ENCODE measurements at regions not wholly inside any gene's neighbourhood (a gene's known extent, or its start where the extent isn't known, plus 50 kb on each side); places are given as distances from the start of the nearest gene placed in this dataset.

- ChIA-PET CTCF (interaction anchor here (1.2 kb wide), 1 partner anchor 1142 kb away, joined by 4 read pairs; no protein-coding TSS in a partner anchor), POLR2A (ENCODE audit: unreplicated experiment) (interaction anchor here (0.5 to 0.6 kb wide), 2 partner anchors 9 to 245 kb away, joined by 3 to 5 read pairs; no protein-coding TSS in a partner anchor)
- peaks cover 39% of the 10 kb centered on the region for H3K4me1 ChIP-seq (ENCODE audit: insufficient read depth, low read length)
- ATAC-seq (peak; percentile 93), DNase-seq (peak; percentile 58)
- H3K4me3 ChIP-seq (ENCODE audit: low read length): no peak overlapping the region
- TF ChIP-seq EZH2 (IDR thresholded peaks at IDR 0.05; ENCODE audit: low read length, unreplicated experiment) (no peak), CTCF (conservative IDR thresholded peaks at IDR 0.05; ENCODE audit: low read depth, low read length) (no peak), EZH2phosphoT487 (IDR thresholded peaks at IDR 0.05; ENCODE audit: borderline replicate concordance, low read length) (no peak)
- BruUV-seq (replicated peaks): no TSS peak
- H3K9ac ChIP-seq (ENCODE audit: low read length): peak overlapping the region; percentile 15; the same call in 1 of the 2 replicates
- H4K20me1 ChIP-seq (ENCODE audit: low read length): no peaks in the 10 kb centered on the region
- intact Hi-C loops (cut with micrococcal nuclease): no loop called here
- no peaks in the 10 kb centered on the region for H3K9me3 ChIP-seq (ENCODE audit: low read length)
- H3F3A ChIP-seq (ENCODE audit: low read length, unreplicated experiment): no peaks in the 10 kb centered on the region
- no peaks in the 10 kb centered on the region for H3K27me3 ChIP-seq (ENCODE audit: low read length)
- H2AFZ ChIP-seq (ENCODE audit: low read length): no peak overlapping the region; the same call in 1 of the 2 replicates
- no peaks in the 10 kb centered on the region for H3K36me3 ChIP-seq (ENCODE audit: low read depth, low read length)
- no peaks in the 10 kb centered on the region for H3K9me2 ChIP-seq (replicated peaks; ENCODE audit: low read length)
- peak overlapping the region; percentile 78 for H3K27ac ChIP-seq (ENCODE audit: low read length)
- H3K4me2 ChIP-seq (ENCODE audit: low read length): peak overlapping the region; percentile 70
- H3K79me2 ChIP-seq (ENCODE audit: low read length): no peaks in the 10 kb centered on the region
Measured at GRCh38 chr6:74066168-74066871, 370.3 kb downstream of the CD109 start.

- Histone ChIP-seq H3K36me3 (ENCODE audit: low read depth, low read length) (no peaks in the 10 kb centered on the region), H3K4me2 (ENCODE audit: low read length) (peak overlapping the region; percentile 70; the same call in 1 of the 2 replicates), H2AFZ (ENCODE audit: low read length) (no peak overlapping the region), H3K27me3 (ENCODE audit: low read length) (no peaks in the 10 kb centered on the region), H3F3A (ENCODE audit: low read length, unreplicated experiment) (no peaks in the 10 kb centered on the region), H3K4me3 (ENCODE audit: low read length) (no peak overlapping the region), H4K20me1 (ENCODE audit: low read length) (no peaks in the 10 kb centered on the region), H3K9me2 (replicated peaks; ENCODE audit: low read length) (no peaks in the 10 kb centered on the region), H3K4me1 (ENCODE audit: insufficient read depth, low read length) (peaks cover 39% of the 10 kb centered on the region), H3K9me3 (ENCODE audit: low read length) (no peaks in the 10 kb centered on the region), H3K27ac (ENCODE audit: low read length) (peak overlapping the region; percentile 78), H3K79me2 (ENCODE audit: low read length) (no peaks in the 10 kb centered on the region), H3K9ac (ENCODE audit: low read length) (no peak overlapping the region)
- TF ChIP-seq EZH2 (IDR thresholded peaks at IDR 0.05; ENCODE audit: low read length, unreplicated experiment) (no peak), EZH2phosphoT487 (IDR thresholded peaks at IDR 0.05; ENCODE audit: borderline replicate concordance, low read length) (no peak), CTCF (conservative IDR thresholded peaks at IDR 0.05; ENCODE audit: low read depth, low read length) (no peak)
- DNase-seq (no peak), ATAC-seq (no peak)
- ChIA-PET POLR2A (ENCODE audit: unreplicated experiment) (interaction anchor here (0.6 kb wide), 1 partner anchor 836 kb away, joined by 3 read pairs; no protein-coding TSS in a partner anchor), CTCF (interaction anchor here (1.2 kb wide), 1 partner anchor 1143 kb away, joined by 4 read pairs; no protein-coding TSS in a partner anchor)
- no TSS peak for BruUV-seq (replicated peaks)
- intact Hi-C loops (cut with micrococcal nuclease): no loop called here
Measured at GRCh38 chr6:74065705-74066104, 369.7 kb downstream of the CD109 start.

GRCh38 chr6:74063391-74063790 is 367.4 kb downstream of the CD109 start:
- no peak overlapping the region for H2AFZ ChIP-seq (ENCODE audit: low read length)
- ATAC-seq: no peak
- CTCF ChIA-PET: no interaction called here

More at GRCh38 chr6:74063391-74063790, 367.4 kb downstream of the CD109 start:
- H4K20me1 ChIP-seq (ENCODE audit: low read length): no peaks in the 10 kb centered on the region
- H3K4me2 ChIP-seq (ENCODE audit: low read length): no peak overlapping the region
- H3K4me1 ChIP-seq (ENCODE audit: insufficient read depth, low read length): peaks cover 25% of the 10 kb centered on the region
- no peak overlapping the region for H3K9ac ChIP-seq (ENCODE audit: low read length)
- H3F3A ChIP-seq (ENCODE audit: low read length, unreplicated experiment): no peaks in the 10 kb centered on the region
- intact Hi-C loops (cut with micrococcal nuclease): no loop called here
- no peaks in the 10 kb centered on the region for H3K27me3 ChIP-seq (ENCODE audit: low read length)
- no peaks in the 10 kb centered on the region for H3K79me2 ChIP-seq (ENCODE audit: low read length)
- DNase-seq: no peak
- no peaks in the 10 kb centered on the region for H3K9me2 ChIP-seq (replicated peaks; ENCODE audit: low read length)
- no peak overlapping the region for H3K27ac ChIP-seq (ENCODE audit: low read length)
- TF ChIP-seq EZH2phosphoT487 (IDR thresholded peaks at IDR 0.05; ENCODE audit: borderline replicate concordance, low read length) (no peak), EZH2 (IDR thresholded peaks at IDR 0.05; ENCODE audit: low read length, unreplicated experiment) (no peak), CTCF (conservative IDR thresholded peaks at IDR 0.05; ENCODE audit: low read depth, low read length) (no peak)
- POLR2A ChIA-PET (ENCODE audit: unreplicated experiment): no interaction called here
- no TSS peak for BruUV-seq (replicated peaks)
- no peak overlapping the region for H3K4me3 ChIP-seq (ENCODE audit: low read length)
- H3K36me3 ChIP-seq (ENCODE audit: low read depth, low read length): no peaks in the 10 kb centered on the region
- H3K9me3 ChIP-seq (ENCODE audit: low read length): no peaks in the 10 kb centered on the region
